Nephron progenitor cell (in vitro differentiated cells): ENCODE measurements at regions not wholly inside any gene's neighbourhood (a gene's known extent, or its start where the extent isn't known, plus 50 kb on each side); places are given as distances from the start of the nearest gene placed in this dataset.

Experiments used
- DNase-seq: peaks from one replicate; pipeline ENCODE4 v3.0.0; 2021
- H3K27ac Mint-ChIP-seq: 2 replicates; pipeline ENCODE4 v1.8.0; 2021; ENCODE audit warnings: mild to moderate bottlenecking, moderate library complexity, mixed read lengths
- H3K27me3 Mint-ChIP-seq: 2 replicates; pipeline ENCODE4 v1.8.0; 2021; ENCODE audit warnings: mild to moderate bottlenecking, low read depth, mixed read lengths; ENCODE audit not compliant: poor library complexity
- H3K36me3 Mint-ChIP-seq: 2 replicates; pipeline ENCODE4 v1.8.0; 2021; ENCODE audit warnings: low read depth, mixed read lengths
- H3K4me1 Mint-ChIP-seq: 2 replicates; pipeline ENCODE4 v1.8.0; 2021; ENCODE audit warnings: mixed read lengths
- H3K4me3 Mint-ChIP-seq: 2 replicates; pipeline ENCODE4 v1.8.0; 2021; ENCODE audit warnings: mild to moderate bottlenecking, moderate library complexity, mixed read lengths
- H3K9me3 Mint-ChIP-seq: 2 replicates; pipeline ENCODE4 v1.8.0; 2021; ENCODE audit warnings: mild to moderate bottlenecking, moderate library complexity, mixed read lengths
- TF ChIP-seq, protein P1 (sequence below): fragments of 200-600 bp; sonication (generic); IDR thresholded peaks from 2 replicates; pipeline ENCODE4 v1.5.0; 2021; ENCODE audit warnings: antibody characterized with exemption

DNA sequence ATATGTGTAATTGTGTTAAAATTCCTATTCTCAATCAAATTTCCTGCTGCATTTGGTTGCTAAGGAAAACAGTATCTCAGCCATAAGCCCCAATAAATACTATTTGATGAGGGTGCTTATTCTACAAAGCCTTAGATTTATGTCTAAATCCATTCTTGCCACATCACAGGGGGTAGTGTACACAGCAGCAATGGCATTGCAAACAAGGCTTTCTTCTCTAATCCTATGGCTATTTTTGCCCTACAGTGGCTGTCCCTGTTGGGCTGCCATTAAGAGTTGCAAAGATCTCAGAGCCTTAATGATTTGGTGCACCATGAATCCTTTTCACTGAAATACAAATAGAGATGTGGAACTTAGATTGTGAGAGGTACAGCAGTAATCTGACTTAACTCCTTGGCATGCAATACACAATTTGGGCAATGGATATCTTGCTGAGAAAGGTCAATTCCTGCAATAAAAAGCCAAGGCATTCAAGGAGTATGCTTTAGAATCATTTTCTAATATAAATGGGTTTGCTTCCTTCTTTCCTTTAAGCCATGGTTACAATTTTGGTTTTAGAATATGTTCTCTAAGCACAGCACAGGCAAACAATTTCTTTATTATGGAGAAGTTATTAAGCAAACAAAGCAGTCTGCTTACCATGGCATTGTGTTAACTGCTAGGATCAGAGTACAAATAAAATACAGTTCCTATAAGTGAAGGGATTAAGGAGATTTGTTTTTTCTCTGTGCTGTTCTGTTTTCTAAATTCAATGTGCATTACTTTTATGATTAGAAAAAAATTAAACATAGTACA lies 69.8 kb upstream of the CD302 start:
- DNase-seq = no peak
- no peak overlapping the region for H3K27ac Mint-ChIP-seq
- TF ChIP-seq, protein P1, sequence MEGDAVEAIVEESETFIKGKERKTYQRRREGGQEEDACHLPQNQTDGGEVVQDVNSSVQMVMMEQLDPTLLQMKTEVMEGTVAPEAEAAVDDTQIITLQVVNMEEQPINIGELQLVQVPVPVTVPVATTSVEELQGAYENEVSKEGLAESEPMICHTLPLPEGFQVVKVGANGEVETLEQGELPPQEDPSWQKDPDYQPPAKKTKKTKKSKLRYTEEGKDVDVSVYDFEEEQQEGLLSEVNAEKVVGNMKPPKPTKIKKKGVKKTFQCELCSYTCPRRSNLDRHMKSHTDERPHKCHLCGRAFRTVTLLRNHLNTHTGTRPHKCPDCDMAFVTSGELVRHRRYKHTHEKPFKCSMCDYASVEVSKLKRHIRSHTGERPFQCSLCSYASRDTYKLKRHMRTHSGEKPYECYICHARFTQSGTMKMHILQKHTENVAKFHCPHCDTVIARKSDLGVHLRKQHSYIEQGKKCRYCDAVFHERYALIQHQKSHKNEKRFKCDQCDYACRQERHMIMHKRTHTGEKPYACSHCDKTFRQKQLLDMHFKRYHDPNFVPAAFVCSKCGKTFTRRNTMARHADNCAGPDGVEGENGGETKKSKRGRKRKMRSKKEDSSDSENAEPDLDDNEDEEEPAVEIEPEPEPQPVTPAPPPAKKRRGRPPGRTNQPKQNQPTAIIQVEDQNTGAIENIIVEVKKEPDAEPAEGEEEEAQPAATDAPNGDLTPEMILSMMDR = no peak
- H3K4me3 Mint-ChIP-seq = no peak overlapping the region
- H3K27me3 Mint-ChIP-seq = no peaks in the 10 kb centered on the region
- H3K36me3 Mint-ChIP-seq = no peaks in the 10 kb centered on the region
- H3K4me1 Mint-ChIP-seq = peaks cover 2% of the 10 kb centered on the region
- peaks cover 9% of the 10 kb centered on the region for H3K9me3 Mint-ChIP-seq

DNA sequence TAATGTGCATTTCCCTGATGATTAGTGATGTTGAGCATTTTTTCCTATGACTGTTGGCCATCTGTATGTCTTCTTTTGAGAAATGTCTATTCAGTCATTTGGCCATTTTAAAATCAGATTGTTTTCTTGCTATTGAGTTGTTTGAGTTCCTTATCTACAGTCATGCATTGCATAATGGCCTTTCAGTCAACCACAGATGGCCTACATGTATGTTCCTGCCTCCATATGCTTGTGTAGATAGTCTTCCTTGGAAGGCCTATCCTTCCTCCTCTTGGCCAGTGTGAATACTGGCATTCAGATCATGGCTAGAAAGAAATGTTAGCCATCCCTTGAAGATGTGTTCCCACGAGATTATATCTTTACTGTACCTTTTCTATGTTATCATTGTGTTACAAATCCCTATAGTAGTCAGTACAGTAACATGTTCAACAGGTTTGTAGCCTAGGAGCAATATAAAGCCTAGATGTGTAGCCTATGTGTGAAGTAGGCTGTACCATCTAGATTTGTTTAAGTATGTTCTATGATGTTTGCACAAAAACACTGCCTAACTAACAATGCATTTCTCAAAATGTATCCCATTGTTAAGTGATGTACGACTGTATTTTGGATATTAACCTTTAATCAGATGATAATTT lies 65.6 kb upstream of the CD302 start:
- no peak for DNase-seq
- TF ChIP-seq, protein P1 = no peak
- Mint-ChIP-seq H3K9me3 (peaks cover 10% of the 10 kb centered on the region), H3K36me3 (no peaks in the 10 kb centered on the region), H3K27me3 (peaks cover 4% of the 10 kb centered on the region), H3K4me1 (no peaks in the 10 kb centered on the region), H3K4me3 (no peak overlapping the region), H3K27ac (no peak overlapping the region)

DNA sequence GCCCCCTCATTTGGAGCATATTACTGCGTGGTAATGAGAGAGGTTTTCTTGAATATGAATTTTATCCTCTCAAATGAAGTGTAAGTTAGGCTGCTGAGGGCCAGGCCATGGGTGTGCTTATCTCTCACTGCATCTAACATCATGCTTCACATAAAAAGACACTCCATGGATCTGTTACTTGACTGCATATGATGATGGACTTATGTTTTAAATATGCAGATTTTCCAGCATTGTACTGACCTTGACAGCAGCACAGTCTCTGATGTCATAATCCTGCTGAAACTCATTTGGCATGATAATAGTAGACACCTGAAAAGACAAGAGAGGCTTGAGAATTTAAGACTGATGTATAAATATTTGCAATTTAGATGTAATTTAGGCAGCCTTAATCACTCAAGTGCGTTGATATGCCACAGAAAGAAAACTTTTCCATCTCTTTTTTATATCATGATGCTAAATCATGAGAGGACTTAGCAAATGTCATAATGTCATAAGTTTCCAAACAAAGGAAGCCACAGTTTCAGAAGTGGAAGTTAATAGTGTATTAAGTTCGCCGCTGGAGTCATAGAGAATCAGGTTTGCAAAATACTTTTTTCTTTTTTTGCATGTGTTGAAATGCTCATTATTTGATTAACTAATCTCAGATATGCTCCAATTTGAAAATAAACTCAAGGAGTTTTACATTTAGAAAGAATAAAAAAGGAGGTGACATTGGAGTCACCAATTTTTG lies 62.7 kb upstream of the CD302 start:
- Mint-ChIP-seq H3K27ac (no peak overlapping the region), H3K4me1 (no peaks in the 10 kb centered on the region), H3K9me3 (peaks cover 10% of the 10 kb centered on the region), H3K36me3 (no peaks in the 10 kb centered on the region), H3K27me3 (peaks cover 4% of the 10 kb centered on the region), H3K4me3 (no peak overlapping the region)
- no peak for DNase-seq
- TF ChIP-seq, protein P1 = no peak

DNA sequence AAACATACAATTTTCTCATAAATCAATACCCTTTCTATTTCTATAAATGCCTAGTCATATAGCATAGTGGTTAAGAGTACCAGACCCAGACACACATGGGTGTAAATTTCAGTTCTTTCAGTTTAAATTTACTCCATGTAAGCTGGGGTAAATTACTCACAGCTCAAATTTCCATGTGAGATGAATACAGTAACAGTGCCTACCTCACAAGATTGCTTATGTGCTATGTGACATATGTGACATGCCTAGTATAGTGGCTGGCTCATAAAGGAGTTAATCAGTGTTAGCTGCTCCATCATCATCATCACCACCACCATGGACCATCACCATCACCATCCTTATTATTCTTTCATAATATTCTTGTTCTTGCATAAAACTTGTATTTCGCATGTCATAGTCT lies 61.6 kb upstream of the CD302 start:
- H3K27ac Mint-ChIP-seq = no peak overlapping the region
- DNase-seq = no peak
- peaks cover 4% of the 10 kb centered on the region for H3K27me3 Mint-ChIP-seq
- TF ChIP-seq, protein P1 = no peak
- H3K36me3 Mint-ChIP-seq = no peaks in the 10 kb centered on the region
- H3K4me3 Mint-ChIP-seq = no peak overlapping the region
- peaks cover 10% of the 10 kb centered on the region for H3K9me3 Mint-ChIP-seq
- H3K4me1 Mint-ChIP-seq = no peaks in the 10 kb centered on the region

DNA sequence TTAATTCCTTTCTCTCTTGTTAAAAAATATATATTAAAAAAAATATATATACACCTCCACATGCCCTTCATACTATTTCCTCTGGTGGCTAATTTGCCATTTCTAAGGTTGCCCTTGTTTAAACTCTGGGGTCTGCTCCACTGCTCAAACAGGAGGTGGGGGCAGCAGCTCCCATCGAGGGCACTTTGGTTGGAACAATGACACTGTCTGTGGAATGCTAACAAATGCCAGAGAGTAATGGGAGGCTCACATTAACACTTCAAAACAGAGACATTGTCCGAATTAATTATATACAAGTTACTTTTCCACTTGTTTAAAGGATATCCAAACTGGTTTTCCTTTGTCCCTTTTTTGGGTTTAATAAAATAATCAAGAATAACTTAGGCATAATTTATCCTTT lies 58.8 kb upstream of the CD302 start:
- Mint-ChIP-seq H3K27me3 (peaks cover 4% of the 10 kb centered on the region), H3K4me3 (no peak overlapping the region)

More for the DNA sequence above, 58.8 kb upstream of the CD302 start:
- no peaks in the 10 kb centered on the region for H3K9me3 Mint-ChIP-seq
- H3K36me3 Mint-ChIP-seq = no peaks in the 10 kb centered on the region
- H3K4me1 Mint-ChIP-seq = no peaks in the 10 kb centered on the region
- DNase-seq = no peak
- no peak overlapping the region for H3K27ac Mint-ChIP-seq
- TF ChIP-seq, protein P1 = no peak
